WTC11 (cell line): ENCODE measurements at regions not wholly inside any gene's neighbourhood (a gene's known extent, or its start where the extent isn't known, plus 50 kb on each side); places are given as distances from the start of the nearest gene placed in this dataset.

ENCODE experiments used
- ATAC-seq: fragments of 200-7000 bp; cut with Tn5 transposase; 2 replicates; pipeline ENCODE4 v1.10.0; 2021; ENCODE audit warnings: mild to moderate bottlenecking, moderate library complexity
- CTCF ChIA-PET: fragments of 300-600 bp; sonication (Branson Sonifier 250); formaldehyde crosslinking; loops from one replicate; lab custom pipeline; 2021; ENCODE audit warnings: antibody characterized with exemption; lab: Charles Lee
- POLR2A ChIA-PET: fragments of 350-600 bp; sonication (Branson Sonifier 250); formaldehyde crosslinking; loops from one replicate; lab custom pipeline; 2021; ENCODE audit warnings: antibody characterized with exemption; lab: Charles Lee
- DNase-seq: peaks from one replicate; pipeline ENCODE4 v3.0.0; 2021; ENCODE audit warnings: low spot score
- H3K27ac Mint-ChIP-seq: 2 replicates; pipeline ENCODE4 v1.8.0; 2021; ENCODE audit warnings: mixed read lengths
- H3K27me3 Mint-ChIP-seq: 2 replicates; pipeline ENCODE4 v1.8.0; 2021; ENCODE audit warnings: low read depth, mild to moderate bottlenecking, moderate library complexity, mixed read lengths
- H3K36me3 Mint-ChIP-seq: 2 replicates; pipeline ENCODE4 v1.8.0; 2021; ENCODE audit warnings: mixed read lengths
- H3K4me1 Mint-ChIP-seq: 2 replicates; pipeline ENCODE4 v1.8.0; 2022; ENCODE audit warnings: mixed read lengths
- H3K4me3 Mint-ChIP-seq: 2 replicates; pipeline ENCODE4 v1.8.0; 2021; ENCODE audit warnings: mild to moderate bottlenecking, moderate library complexity, mixed read lengths
- H3K9me3 Mint-ChIP-seq: 2 replicates; pipeline ENCODE4 v1.8.0; 2021; ENCODE audit warnings: mixed read lengths
- ARID4B ChIP-seq: sonication (generic); formaldehyde crosslinking; IDR thresholded peaks from 2 replicates; pipeline ENCODE4 v1.8.0; 2023; ENCODE audit warnings: missing genetic modification reagents, mild to moderate bottlenecking, borderline replicate concordance
- ATF1 ChIP-seq: sonication (generic); formaldehyde crosslinking; IDR thresholded peaks from 2 replicates; pipeline ENCODE4 v1.8.1; 2023; ENCODE audit warnings: mild to moderate bottlenecking, moderate library complexity, missing genetic modification reagents
- CTCF ChIP-seq: fragments of 200-600 bp; IDR thresholded peaks from 2 replicates; pipeline ENCODE4 v1.8.0; 2022; ENCODE audit warnings: antibody characterized with exemption
- EMX1 ChIP-seq: fragments of 250-450 bp; sonication (Bioruptor Pico); IDR thresholded peaks from 2 replicates; pipeline ENCODE4 v1.8.0; 2021; ENCODE audit warnings: mild to moderate bottlenecking
- ERG ChIP-seq: fragments of 250-450 bp; sonication (Bioruptor Pico); IDR thresholded peaks from 2 replicates; pipeline ENCODE4 v1.8.0; 2021; ENCODE audit warnings: mild to moderate bottlenecking
- FOXP1 ChIP-seq: sonication (generic); formaldehyde crosslinking; IDR thresholded peaks from 2 replicates; pipeline ENCODE4 v1.8.0; 2022; ENCODE audit warnings: missing genetic modification reagents, mild to moderate bottlenecking, moderate library complexity, borderline replicate concordance
- GTF2I ChIP-seq: fragments of 250-450 bp; sonication (Bioruptor Pico); conservative IDR thresholded peaks from 2 replicates; pipeline ENCODE4 v1.4.0; 2021; ENCODE audit warnings: mild to moderate bottlenecking
- NR1H2 ChIP-seq: sonication (generic); formaldehyde crosslinking; IDR thresholded peaks from 2 replicates; pipeline ENCODE4 v1.9.0; 2021; ENCODE audit warnings: mild to moderate bottlenecking, moderate library complexity, missing genetic modification reagents
- NR3C1 ChIP-seq: sonication (generic); formaldehyde crosslinking; conservative IDR thresholded peaks from 2 replicates; pipeline ENCODE4 v1.8.1; 2023; ENCODE audit warnings: low read depth, mild to moderate bottlenecking, missing genetic modification reagents
- TEAD4 ChIP-seq: sonication (generic); formaldehyde crosslinking; IDR thresholded peaks from 2 replicates; pipeline ENCODE4 v1.8.0; 2022; ENCODE audit warnings: mild to moderate bottlenecking, missing genetic modification reagents
- ZBTB43 ChIP-seq: sonication (generic); formaldehyde crosslinking; IDR thresholded peaks from 2 replicates; pipeline ENCODE4 v1.8.1; 2023; ENCODE audit warnings: mild to moderate bottlenecking, missing genetic modification reagents
- ZNF138 ChIP-seq: sonication (generic); formaldehyde crosslinking; conservative IDR thresholded peaks from 2 replicates; pipeline ENCODE4 v1.8.1; 2022; ENCODE audit warnings: mild to moderate bottlenecking, moderate library complexity, missing genetic modification reagents
- ZNF219 ChIP-seq: sonication (generic); formaldehyde crosslinking; IDR thresholded peaks from 2 replicates; pipeline ENCODE4 v1.8.0; 2023; ENCODE audit warnings: missing genetic modification reagents, mild to moderate bottlenecking, borderline replicate concordance
- ZNF263 ChIP-seq: sonication (generic); formaldehyde crosslinking; IDR thresholded peaks from 2 replicates; pipeline ENCODE4 v1.8.1; 2022; ENCODE audit warnings: low read depth, mild to moderate bottlenecking, moderate library complexity, missing genetic modification reagents
- ZNF281 ChIP-seq: sonication (generic); formaldehyde crosslinking; IDR thresholded peaks from 2 replicates; pipeline ENCODE4 v1.8.0; 2023; ENCODE audit warnings: mild to moderate bottlenecking, missing genetic modification reagents
- TF ChIP-seq, protein P1 (sequence below): sonication (generic); formaldehyde crosslinking; conservative IDR thresholded peaks from 2 replicates; pipeline ENCODE4 v1.8.1; 2023; ENCODE audit warnings: mild to moderate bottlenecking, low read depth, missing genetic modification reagents, moderate library complexity

DNA sequence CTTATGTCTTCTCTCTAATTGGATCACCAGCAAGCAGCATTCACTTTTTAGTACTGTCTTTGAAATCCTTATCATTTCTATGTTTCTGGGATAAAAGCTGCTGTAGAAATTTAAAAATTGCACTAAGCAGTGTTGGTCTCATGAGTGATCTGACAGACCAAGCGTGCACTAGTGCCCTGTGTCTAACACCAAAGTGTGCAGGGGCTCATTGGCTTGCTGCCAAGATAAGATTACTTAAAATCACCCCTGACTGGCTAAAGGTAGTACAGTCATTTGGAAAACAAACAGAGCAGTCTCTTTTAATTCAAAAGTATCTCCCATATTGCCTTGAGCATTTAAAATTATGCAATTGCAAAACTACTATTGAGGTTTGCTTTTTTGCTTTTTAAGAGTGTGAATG, 304.6 kb downstream of the ARAP2 start:
- no peaks in the 10 kb centered on the region for H3K27me3 Mint-ChIP-seq
- TF ChIP-seq ZBTB43 (CRISPR knock-in tag) = no peak
- no peak for TF ChIP-seq NR3C1 (CRISPR knock-in tag)
- TF ChIP-seq GTF2I (CRISPR knock-in tag) = no peak
- TF ChIP-seq TEAD4 (CRISPR knock-in tag) = no peak
- no peak for TF ChIP-seq ZNF263
- TF ChIP-seq ARID4B (CRISPR knock-in tag) = no peak
- no peak for ATAC-seq
- H3K27ac Mint-ChIP-seq = no peak overlapping the region
- CTCF ChIA-PET = no interaction called here
- H3K4me1 Mint-ChIP-seq = no peaks in the 10 kb centered on the region
- H3K4me3 Mint-ChIP-seq = no peak overlapping the region
- no peaks in the 10 kb centered on the region for H3K9me3 Mint-ChIP-seq
- POLR2A ChIA-PET = no interaction called here
- H3K36me3 Mint-ChIP-seq = no peaks in the 10 kb centered on the region
- DNase-seq = no peak

- ATAC-seq (no peak), DNase-seq (no peak)
- Mint-ChIP-seq H3K4me3 (no peak overlapping the region), H3K36me3 (no peaks in the 10 kb centered on the region), H3K27ac (no peak overlapping the region), H3K4me1 (no peaks in the 10 kb centered on the region), H3K9me3 (no peaks in the 10 kb centered on the region), H3K27me3 (no peaks in the 10 kb centered on the region)
- ChIA-PET POLR2A (no interaction called here), CTCF (no interaction called here)
- TF ChIP-seq ZNF219 (CRISPR knock-in tag) = no peak
- no peak for TF ChIP-seq ZNF138 (CRISPR knock-in tag)
- no peak for TF ChIP-seq CTCF
- TF ChIP-seq ATF1 (CRISPR knock-in tag) = no peak
- TF ChIP-seq NR1H2 (CRISPR knock-in tag) = no peak
- TF ChIP-seq ERG (CRISPR knock-in tag) = no peak
- TF ChIP-seq ARID4B (CRISPR knock-in tag) = no peak
- TF ChIP-seq ZNF263 = no peak
- TF ChIP-seq FOXP1 (CRISPR knock-in tag) = no peak
- TF ChIP-seq EMX1 = no peak
- TF ChIP-seq, protein P1, sequence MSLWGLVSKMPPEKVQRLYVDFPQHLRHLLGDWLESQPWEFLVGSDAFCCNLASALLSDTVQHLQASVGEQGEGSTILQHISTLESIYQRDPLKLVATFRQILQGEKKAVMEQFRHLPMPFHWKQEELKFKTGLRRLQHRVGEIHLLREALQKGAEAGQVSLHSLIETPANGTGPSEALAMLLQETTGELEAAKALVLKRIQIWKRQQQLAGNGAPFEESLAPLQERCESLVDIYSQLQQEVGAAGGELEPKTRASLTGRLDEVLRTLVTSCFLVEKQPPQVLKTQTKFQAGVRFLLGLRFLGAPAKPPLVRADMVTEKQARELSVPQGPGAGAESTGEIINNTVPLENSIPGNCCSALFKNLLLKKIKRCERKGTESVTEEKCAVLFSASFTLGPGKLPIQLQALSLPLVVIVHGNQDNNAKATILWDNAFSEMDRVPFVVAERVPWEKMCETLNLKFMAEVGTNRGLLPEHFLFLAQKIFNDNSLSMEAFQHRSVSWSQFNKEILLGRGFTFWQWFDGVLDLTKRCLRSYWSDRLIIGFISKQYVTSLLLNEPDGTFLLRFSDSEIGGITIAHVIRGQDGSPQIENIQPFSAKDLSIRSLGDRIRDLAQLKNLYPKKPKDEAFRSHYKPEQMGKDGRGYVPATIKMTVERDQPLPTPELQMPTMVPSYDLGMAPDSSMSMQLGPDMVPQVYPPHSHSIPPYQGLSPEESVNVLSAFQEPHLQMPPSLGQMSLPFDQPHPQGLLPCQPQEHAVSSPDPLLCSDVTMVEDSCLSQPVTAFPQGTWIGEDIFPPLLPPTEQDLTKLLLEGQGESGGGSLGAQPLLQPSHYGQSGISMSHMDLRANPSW (CRISPR knock-in tag) = no peak
- TF ChIP-seq ZNF281 (CRISPR knock-in tag) = no peak
Measured at GRCh38 chr4:35942092-35942491, 302.2 kb downstream of the ARAP2 start.
